ENCODE measurements at regions not wholly inside any gene's neighbourhood (a gene's known extent, or its start where the extent isn't known, plus 50 kb on each side); places are given as distances from the start of the nearest gene placed in this dataset.

- TF ChIP-seq CTCF (IDR thresholded peaks at IDR 0.05) = no peak
- no peak for TF ChIP-seq POLR2AphosphoS5 (IDR thresholded peaks at IDR 0.05; ENCODE audit: insufficient read depth in 1 of 2, low read depth in 1 of 2)
- TF ChIP-seq POLR2A (IDR thresholded peaks at IDR 0.05) = no peak
Observed at GRCh38 chr10:62726638-62727037, 77.9 kb upstream of the ADO start.
